Lower lobe of right lung (tissue), 2 donors: ENCODE measurements at regions not wholly inside any gene's neighbourhood (a gene's known extent, or its start where the extent isn't known, plus 50 kb on each side); places are given as distances from the start of the nearest gene placed in this dataset.
A peak's percentile ranks its signal among the peaks of the same experiment; 100 is the strongest.

Source experiments
- ATAC-seq, 2 donors: fragments of 200-7000 bp; cut with Tn5 transposase; one replicate each; pipeline ENCODE4 v1.9.1; 2020 to 2022; ENCODE audit warnings: mild to moderate bottlenecking in 2 of 2, moderate library complexity in 2 of 2
- DNase-seq: peaks from one replicate; pipeline ENCODE4 v3.0.0-alpha.2; 2020
- H3K27ac ChIP-seq: fragments of 200-600 bp; one replicate; pipeline ENCODE4 v1.8.0; 2022
- H3K27me3 ChIP-seq: fragments of 200-600 bp; one replicate; pipeline ENCODE4 v1.8.0; 2022; ENCODE audit warnings: low read depth
- H3K36me3 ChIP-seq: fragments of 200-600 bp; one replicate; pipeline ENCODE4 v1.8.0; 2022; ENCODE audit warnings: mild to moderate bottlenecking
- H3K4me1 ChIP-seq: fragments of 200-600 bp; one replicate; pipeline ENCODE4 v1.8.0; 2022
- H3K4me3 ChIP-seq: fragments of 200-600 bp; one replicate; pipeline ENCODE4 v1.8.0; 2022; ENCODE audit warnings: mild to moderate bottlenecking
- H3K9me3 ChIP-seq: fragments of 200-600 bp; one replicate; pipeline ENCODE4 v1.8.0; 2022
- intact Hi-C: fragments of 100-400 bp; cut with DNase I; formaldehyde crosslinking; loops from one replicate; pipeline ENCODE4 v1.11.0; 2022
- TF ChIP-seq, protein P1 (sequence below): fragments of 200-600 bp; IDR thresholded peaks from one replicate; pipeline ENCODE4 v1.8.0; 2022; ENCODE audit warnings: antibody characterized with exemption, mild to moderate bottlenecking
- donor health status: DM: no; HTN: yes; CAD: no; lungs with severe emphysema.

GRCh38 chr10:28242555-28243204 is 60.2 kb downstream of the MPP7 start:
- H3K4me1 ChIP-seq, result no peaks in the 10 kb centered on the region
- ATAC-seq, result peak in 1 of 2 donors; percentile 62

DNA sequence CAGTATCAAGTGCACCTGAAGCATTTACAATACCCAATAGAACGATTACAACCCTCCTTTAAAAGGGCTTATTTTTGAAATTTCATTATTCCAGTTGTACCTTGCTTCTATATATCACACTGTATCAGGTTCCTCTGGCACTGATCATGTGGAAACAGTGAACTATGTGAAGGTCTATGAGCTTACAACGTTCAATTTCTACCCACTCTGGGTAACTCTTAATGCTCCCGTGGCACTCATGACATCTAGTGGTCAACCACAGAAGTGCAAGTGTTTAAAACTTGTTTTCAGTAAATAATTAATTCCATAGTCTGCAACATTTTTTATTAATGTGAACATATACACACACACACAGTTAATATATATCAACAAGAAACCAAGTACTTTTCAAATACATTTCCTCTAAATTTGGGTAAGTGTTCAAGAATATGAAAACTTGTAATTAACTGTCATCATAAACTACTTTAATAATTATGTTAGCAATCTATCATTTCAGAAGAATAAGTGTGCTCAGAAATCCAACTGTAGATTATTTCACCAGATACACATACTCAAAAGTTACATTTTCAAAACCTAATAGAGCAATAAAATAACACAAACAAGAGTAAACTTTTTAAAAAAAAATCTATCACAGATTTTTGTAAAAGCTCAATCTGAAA is 61.0 kb downstream of the MPP7 start:
- TF ChIP-seq, protein P1, sequence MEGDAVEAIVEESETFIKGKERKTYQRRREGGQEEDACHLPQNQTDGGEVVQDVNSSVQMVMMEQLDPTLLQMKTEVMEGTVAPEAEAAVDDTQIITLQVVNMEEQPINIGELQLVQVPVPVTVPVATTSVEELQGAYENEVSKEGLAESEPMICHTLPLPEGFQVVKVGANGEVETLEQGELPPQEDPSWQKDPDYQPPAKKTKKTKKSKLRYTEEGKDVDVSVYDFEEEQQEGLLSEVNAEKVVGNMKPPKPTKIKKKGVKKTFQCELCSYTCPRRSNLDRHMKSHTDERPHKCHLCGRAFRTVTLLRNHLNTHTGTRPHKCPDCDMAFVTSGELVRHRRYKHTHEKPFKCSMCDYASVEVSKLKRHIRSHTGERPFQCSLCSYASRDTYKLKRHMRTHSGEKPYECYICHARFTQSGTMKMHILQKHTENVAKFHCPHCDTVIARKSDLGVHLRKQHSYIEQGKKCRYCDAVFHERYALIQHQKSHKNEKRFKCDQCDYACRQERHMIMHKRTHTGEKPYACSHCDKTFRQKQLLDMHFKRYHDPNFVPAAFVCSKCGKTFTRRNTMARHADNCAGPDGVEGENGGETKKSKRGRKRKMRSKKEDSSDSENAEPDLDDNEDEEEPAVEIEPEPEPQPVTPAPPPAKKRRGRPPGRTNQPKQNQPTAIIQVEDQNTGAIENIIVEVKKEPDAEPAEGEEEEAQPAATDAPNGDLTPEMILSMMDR, result peak; percentile 84
- ATAC-seq, result peak; percentile 87 to 93
- H3K4me1 ChIP-seq, result no peaks in the 10 kb centered on the region
- H3K9me3 ChIP-seq, result no peaks in the 10 kb centered on the region
- intact Hi-C loops, result no loop called here
- H3K4me3 ChIP-seq, result no peak overlapping the region
- no peak for DNase-seq
- H3K36me3 ChIP-seq, result peaks cover 1% of the 10 kb centered on the region
- no peak overlapping the region for H3K27ac ChIP-seq
- H3K27me3 ChIP-seq, result no peaks in the 10 kb centered on the region

More at GRCh38 chr10:28242555-28243204, 60.2 kb downstream of the MPP7 start:
- Histone ChIP-seq H3K27me3 (no peaks in the 10 kb centered on the region), H3K27ac (no peak overlapping the region), H3K36me3 (no peaks in the 10 kb centered on the region), H3K9me3 (no peaks in the 10 kb centered on the region), H3K4me3 (no peak overlapping the region)
- no peak for DNase-seq
- intact Hi-C loops, result no loop called here
- TF ChIP-seq, protein P1, result no peak

- ATAC-seq (no peak), DNase-seq (no peak)
- no peak overlapping the region for H3K4me3 ChIP-seq
- H3K36me3 ChIP-seq, result peaks cover 6% of the 10 kb centered on the region
- H3K27ac ChIP-seq, result no peak overlapping the region
- no peaks in the 10 kb centered on the region for H3K9me3 ChIP-seq
- intact Hi-C loops, result no loop called here
- no peaks in the 10 kb centered on the region for H3K4me1 ChIP-seq
- H3K27me3 ChIP-seq, result no peaks in the 10 kb centered on the region
- TF ChIP-seq, protein P1, result no peak
These were observed 62.5 kb downstream of the MPP7 start for GRCh38 chr10:28240400-28240799.

DNA sequence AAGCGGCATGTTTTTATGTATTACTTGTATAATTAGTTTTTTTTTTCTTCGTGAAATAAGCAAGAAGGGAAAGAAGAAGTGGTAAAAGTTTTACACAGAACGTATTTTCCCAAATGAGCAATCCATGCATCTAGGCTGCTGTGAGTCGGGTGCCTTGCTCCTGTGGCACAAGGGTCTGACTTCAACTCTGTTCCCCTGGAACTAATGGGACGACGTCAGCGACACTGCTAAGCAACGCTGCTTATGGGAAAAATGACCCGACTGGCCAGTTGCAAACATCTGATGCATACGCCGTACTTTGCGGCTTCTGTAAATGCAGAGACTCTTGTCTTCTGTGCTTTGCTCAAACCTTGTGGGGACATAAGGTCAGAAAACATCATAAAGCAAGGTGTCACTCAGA is 66.3 kb downstream of the MPP7 start:
- intact Hi-C loops, result no loop called here
- ATAC-seq, result no peak
- no peak overlapping the region for H3K27ac ChIP-seq
- no peaks in the 10 kb centered on the region for H3K27me3 ChIP-seq
- TF ChIP-seq, protein P1, result no peak
- no peak for DNase-seq
- no peak overlapping the region for H3K4me3 ChIP-seq
- H3K9me3 ChIP-seq, result no peaks in the 10 kb centered on the region
- no peaks in the 10 kb centered on the region for H3K4me1 ChIP-seq
- H3K36me3 ChIP-seq, result peaks cover 6% of the 10 kb centered on the region

DNA sequence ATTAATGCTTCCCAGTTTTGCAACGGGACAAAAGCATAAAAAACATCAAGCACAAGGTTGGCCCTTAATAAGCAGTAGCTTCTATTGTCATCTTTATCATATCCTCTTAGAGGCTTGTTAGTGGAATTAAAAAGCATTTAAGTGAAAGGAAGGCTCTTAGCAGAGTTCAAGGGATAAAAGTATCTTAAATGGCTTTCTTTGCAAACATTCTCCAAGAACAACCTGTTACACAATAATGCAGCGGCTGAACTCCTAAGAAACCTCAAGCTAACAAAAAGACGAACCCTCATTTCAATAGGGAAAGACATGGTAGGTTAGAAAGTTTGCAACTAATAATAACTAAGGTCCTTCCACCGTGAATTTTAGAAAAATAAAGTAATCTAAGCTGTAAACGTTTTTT is 82.1 kb downstream of the MPP7 start:
- intact Hi-C loops, result no loop called here
- Histone ChIP-seq H3K9me3 (no peaks in the 10 kb centered on the region), H3K4me1 (no peaks in the 10 kb centered on the region), H3K4me3 (no peak overlapping the region), H3K27ac (no peak overlapping the region), H3K27me3 (no peaks in the 10 kb centered on the region), H3K36me3 (no peaks in the 10 kb centered on the region)
- ATAC-seq (peak in 1 of 2 donors; percentile 47), DNase-seq (no peak)
- TF ChIP-seq, protein P1, result no peak
